GM21526 (cell line): ENCODE measurements at regions not wholly inside any gene's neighbourhood (a gene's known extent, or its start where the extent isn't known, plus 50 kb on each side); places are given as distances from the start of the nearest gene placed in this dataset.

ENCODE experiments used
- ATAC-seq: cut with Tn5 transposase; IDR thresholded peaks from one replicate; pipeline ENCODE4 v1.9.1; 2021; ENCODE audit warnings: moderate library complexity; ENCODE audit not compliant: unreplicated experiment, low FRiP score

GRCh38 chr13:61812286-61812685, 396.6 kb upstream of the PCDH20 start:
- ATAC-seq = no peak

GRCh38 chr13:61810065-61810464, 394.4 kb upstream of the PCDH20 start:
- ATAC-seq = no peak

- ATAC-seq = no peak
Observed at GRCh38 chr13:61797397-61797796, 381.7 kb upstream of the PCDH20 start.

GRCh38 chr13:61795580-61795979, 379.9 kb upstream of the PCDH20 start:
- no peak for ATAC-seq

GRCh38 chr13:61779456-61779855, 363.8 kb upstream of the PCDH20 start:
- no peak for ATAC-seq

GRCh38 chr13:61778531-61778930, 362.9 kb upstream of the PCDH20 start:
- ATAC-seq = no peak

GRCh38 chr13:61777899-61778298, 362.2 kb upstream of the PCDH20 start:
- ATAC-seq = no peak

- no peak for ATAC-seq
Observed at GRCh38 chr13:61777271-61777670, 361.6 kb upstream of the PCDH20 start.

GRCh38 chr13:61774903-61775302, 359.3 kb upstream of the PCDH20 start:
- no peak for ATAC-seq

- ATAC-seq = no peak
Observed at GRCh38 chr13:61770681-61771080, 355.0 kb upstream of the PCDH20 start.

GRCh38 chr13:61768175-61768574, 352.5 kb upstream of the PCDH20 start:
- no peak for ATAC-seq

GRCh38 chr13:61766667-61767058, 351.0 kb upstream of the PCDH20 start:
- no peak for ATAC-seq

GRCh38 chr13:61765940-61766666, 350.5 kb upstream of the PCDH20 start:
- no peak for ATAC-seq

GRCh38 chr13:61765181-61765742, 349.6 kb upstream of the PCDH20 start:
- no peak for ATAC-seq

GRCh38 chr13:61761690-61762089, 346.0 kb upstream of the PCDH20 start:
- no peak for ATAC-seq

GRCh38 chr13:61760102-61760501, 344.5 kb upstream of the PCDH20 start:
- ATAC-seq = no peak

- no peak for ATAC-seq
Observed at GRCh38 chr13:61756031-61756430, 340.4 kb upstream of the PCDH20 start.

GRCh38 chr13:61751039-61751438, 335.4 kb upstream of the PCDH20 start:
- ATAC-seq = no peak

- no peak for ATAC-seq
Observed at GRCh38 chr13:61738236-61738750, 322.6 kb upstream of the PCDH20 start.

- no peak for ATAC-seq
Observed at GRCh38 chr13:61734683-61735082, 319.0 kb upstream of the PCDH20 start.

GRCh38 chr13:61728471-61728870, 312.8 kb upstream of the PCDH20 start:
- ATAC-seq = no peak

- ATAC-seq = no peak
Observed at GRCh38 chr13:61727767-61728166, 312.1 kb upstream of the PCDH20 start.
